GM21381 (cell line): ENCODE measurements at regions not wholly inside any gene's neighbourhood (a gene's known extent, or its start where the extent isn't known, plus 50 kb on each side); places are given as distances from the start of the nearest gene placed in this dataset.
"Not testable (repeated sequence)": the region's sequence is repeated elsewhere in the genome, so short reads cannot be mapped to it uniquely, and the experiment has no call there.

Experiments
- ATAC-seq: cut with Tn5 transposase; IDR thresholded peaks from one replicate; pipeline ENCODE4 v1.9.1; 2021; ENCODE audit warnings: mild to moderate bottlenecking, moderate library complexity; ENCODE audit not compliant: unreplicated experiment

DNA sequence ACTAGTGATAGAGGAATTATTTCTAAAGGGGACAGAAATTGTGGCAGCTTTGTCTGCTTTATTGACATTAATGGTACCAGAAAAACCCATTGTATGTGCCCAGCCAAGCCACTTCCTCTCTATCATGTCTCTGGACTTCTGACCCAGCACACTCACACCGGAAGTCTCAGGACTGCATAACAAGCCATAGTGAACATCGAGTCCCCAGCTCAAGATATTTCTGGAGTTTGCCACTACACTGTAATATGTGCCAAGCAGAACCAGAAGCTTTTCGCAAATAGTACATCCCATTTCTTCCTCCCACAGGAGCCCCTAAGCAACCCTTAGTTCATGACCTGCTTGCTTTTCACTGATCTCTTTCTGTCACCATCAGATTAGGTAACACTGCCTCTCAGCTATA, 187.4 kb upstream of the GHR start:
- no peak for ATAC-seq

GRCh38 chr5:42241636-42242035, 181.6 kb upstream of the GHR start:
- ATAC-seq = no peak

DNA sequence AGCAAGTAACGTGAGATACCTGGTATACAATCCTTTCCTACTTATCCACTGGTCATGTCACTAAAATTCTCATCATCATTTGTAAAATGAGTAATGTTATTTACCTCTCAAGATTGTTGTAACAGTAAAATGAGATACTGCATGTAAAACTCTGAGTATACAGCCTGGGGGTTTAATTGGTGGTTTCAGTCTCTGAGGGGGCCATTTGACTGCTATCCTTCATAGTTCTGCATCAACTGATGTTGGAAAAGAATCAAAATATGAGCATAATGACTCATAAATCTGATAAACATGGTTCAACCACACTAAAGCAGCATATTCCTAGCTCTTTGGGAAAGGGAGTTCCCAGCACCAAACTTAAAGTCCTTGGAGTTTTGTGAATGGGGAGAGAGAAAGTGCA, 181.0 kb upstream of the GHR start:
- no peak for ATAC-seq

GRCh38 chr5:42242881-42243485, 180.3 kb upstream of the GHR start:
- no peak for ATAC-seq

- ATAC-seq = no peak
These were observed 170.9 kb upstream of the GHR start for GRCh38 chr5:42252306-42252705.

GRCh38 chr5:42259914-42260313, 163.3 kb upstream of the GHR start:
- not testable (repeated sequence) for ATAC-seq

DNA sequence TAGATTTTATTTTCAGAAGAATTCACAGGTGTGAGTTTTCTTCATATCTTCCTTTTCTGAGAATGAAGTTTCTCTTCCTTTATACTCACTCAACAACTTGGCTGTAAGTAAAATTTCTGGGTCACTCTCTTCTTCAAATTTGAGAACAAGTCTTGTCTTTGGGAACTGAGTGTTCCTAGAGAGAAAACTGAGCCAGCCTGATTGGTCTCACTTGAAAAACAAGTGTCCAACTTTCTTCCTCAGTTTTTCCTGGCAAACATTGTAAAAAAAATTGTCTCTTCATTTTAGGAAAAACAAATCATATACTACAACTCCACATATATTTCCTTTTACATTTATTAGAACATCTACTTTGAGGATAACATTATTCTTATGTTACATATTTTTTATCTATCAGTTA, 156.1 kb upstream of the GHR start:
- no peak for ATAC-seq

DNA sequence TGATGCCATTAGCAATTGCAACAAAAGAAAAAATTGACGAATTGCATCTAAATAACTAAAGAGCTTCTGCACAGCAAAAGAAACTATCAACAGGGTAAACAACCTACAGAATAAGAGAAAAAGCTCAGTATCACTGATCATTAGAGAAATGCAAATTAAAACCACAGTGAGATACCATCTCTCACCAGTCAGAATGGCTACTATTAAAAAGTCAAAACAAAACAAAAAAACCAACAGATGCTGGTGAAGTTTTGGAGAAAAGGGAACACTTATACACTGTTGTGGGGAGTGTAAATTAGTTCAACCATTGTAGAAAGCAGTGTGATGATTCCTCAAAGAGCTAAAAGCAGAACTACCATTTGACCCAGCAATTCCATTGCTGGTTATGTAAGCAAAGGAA, 155.1 kb upstream of the GHR start:
- ATAC-seq = not testable (repeated sequence)

GRCh38 chr5:42268630-42269029, 154.6 kb upstream of the GHR start:
- ATAC-seq = no peak

- ATAC-seq = no peak
These were observed 152.5 kb upstream of the GHR start for GRCh38 chr5:42270771-42271170.

- ATAC-seq = no peak
These were observed 148.3 kb upstream of the GHR start for GRCh38 chr5:42274913-42275312.

DNA sequence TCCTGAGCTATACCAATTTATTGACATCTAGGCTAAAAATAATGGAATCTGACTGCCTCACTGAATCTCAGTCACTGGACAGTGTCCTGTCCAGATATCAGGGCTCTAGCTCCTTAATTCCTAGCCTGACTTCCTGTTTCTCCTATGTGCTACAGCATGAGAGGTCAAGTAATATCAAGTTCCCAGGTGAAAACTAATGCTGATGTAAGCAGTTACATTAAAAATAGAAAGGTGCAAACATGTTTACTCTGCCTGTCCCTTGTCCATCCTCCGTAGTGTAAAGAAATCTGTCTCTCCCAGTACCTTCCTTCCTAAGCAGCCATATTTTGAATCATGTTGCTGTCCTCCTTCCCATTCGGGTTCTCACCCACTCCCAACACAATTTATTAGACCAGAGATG, 145.9 kb upstream of the GHR start:
- ATAC-seq = no peak

- ATAC-seq = no peak
These were observed 138.7 kb upstream of the GHR start for GRCh38 chr5:42284584-42284983.

- no peak for ATAC-seq
These were observed 138.0 kb upstream of the GHR start for GRCh38 chr5:42285230-42285629.

DNA sequence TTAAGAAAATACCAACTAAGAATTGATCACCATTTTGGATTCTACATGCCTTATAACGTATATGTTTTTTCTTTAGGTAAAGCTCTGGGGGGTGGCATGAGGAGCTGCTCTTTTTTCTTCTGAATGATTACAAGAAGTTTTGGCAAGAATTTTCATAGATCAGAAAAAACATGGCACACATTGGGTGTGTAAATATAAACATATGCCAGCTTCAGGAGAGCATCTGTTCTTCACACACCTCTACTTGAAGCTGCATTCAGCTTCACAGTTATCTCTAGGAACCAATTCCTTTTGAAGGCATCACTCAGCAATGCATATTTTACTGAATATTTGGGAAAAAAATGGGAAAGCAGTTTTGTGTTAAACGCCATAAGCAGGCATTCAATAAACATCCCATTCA, 122.7 kb upstream of the GHR start:
- ATAC-seq = no peak

GRCh38 chr5:42301349-42301748, 121.9 kb upstream of the GHR start:
- no peak for ATAC-seq

DNA sequence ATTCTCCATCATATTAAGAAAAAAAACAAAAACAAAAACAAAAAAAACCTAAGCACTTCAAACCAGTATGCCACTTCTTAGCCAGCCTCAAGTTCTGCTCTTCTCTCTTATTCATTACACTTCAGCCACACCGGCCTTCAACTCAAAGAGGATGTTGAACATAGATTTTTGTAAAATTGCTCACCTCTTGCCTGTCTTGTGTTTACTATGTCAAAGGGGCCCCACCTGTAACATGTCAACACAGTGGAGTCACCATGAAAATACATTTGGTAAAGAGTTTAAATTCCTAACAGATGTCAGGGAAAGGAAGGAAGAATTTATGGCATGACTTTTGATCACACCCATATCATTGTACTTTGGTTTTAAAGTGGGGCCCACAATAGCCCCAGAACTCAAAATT, 121.1 kb upstream of the GHR start:
- no peak for ATAC-seq

GRCh38 chr5:42306287-42306686, 117.0 kb upstream of the GHR start:
- no peak for ATAC-seq

DNA sequence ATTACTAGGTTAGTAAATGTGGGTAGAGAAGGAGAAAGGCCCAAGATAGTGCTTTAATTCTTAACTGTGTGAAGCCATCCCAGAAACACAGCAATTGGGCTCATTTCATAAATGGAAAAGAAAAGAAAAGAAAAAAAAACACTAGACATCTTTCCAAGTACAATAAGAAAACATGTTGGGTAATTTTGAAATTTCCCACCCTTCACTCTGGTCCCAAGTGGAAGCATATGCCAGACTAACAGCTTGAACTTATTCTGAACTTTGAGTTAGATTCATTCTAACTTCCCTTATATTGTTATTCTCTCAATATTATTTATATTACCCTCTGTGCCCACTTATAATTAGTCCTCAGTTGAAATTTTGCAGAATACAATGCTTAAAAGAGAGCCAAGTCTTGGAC, 113.4 kb upstream of the GHR start:
- no peak for ATAC-seq

- ATAC-seq = no peak
These were observed 108.0 kb upstream of the GHR start for GRCh38 chr5:42315214-42315613.

GRCh38 chr5:42317575-42317974, 105.7 kb upstream of the GHR start:
- ATAC-seq = no peak

GRCh38 chr5:42319546-42319945, 103.7 kb upstream of the GHR start:
- not testable (repeated sequence) for ATAC-seq

DNA sequence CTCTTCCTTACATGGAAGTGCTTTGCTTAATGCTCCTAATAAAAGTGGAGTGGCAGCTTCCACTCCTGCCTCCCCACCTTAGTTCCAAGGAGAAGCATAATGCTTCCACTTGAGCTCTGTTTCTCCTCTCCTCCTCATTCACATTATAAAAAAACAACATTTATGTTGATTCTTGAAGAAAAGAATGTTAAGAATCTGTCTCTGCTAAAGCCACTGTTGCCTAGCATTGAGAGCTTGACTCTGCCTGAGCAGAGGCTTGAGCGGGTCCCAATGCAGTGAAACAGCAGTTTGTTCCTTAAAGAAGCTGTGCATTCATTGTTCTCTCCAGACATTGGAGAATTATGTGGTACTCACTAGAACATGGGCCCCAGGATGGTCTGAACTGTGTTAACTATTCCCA, 101.5 kb upstream of the GHR start:
- ATAC-seq = no peak

GRCh38 chr5:42337143-42337542, 86.1 kb upstream of the GHR start:
- ATAC-seq = no peak
